ENCODE measurements at regions not wholly inside any gene's neighbourhood (a gene's known extent, or its start where the extent isn't known, plus 50 kb on each side); places are given as distances from the start of the nearest gene placed in this dataset.

DNA sequence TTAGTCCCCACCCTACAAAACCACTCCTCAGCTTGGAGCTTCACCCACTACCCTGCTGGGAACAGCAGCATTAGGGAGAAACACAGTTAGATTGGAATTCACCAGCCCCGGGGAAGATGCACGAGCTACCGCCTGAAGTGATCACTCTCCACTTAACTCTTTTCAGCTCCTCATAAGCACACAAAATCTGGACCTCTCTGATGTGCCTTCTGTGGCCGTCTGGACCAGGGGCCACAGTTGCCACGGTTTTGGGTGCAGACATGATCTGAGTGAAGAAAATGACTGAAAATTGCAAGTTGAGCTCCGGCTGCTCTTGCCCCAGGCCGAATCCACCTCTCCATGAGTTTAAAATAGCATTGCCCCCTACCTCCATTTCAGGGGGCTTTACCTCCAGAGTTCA, 95.2 kb downstream of the TENT4A start:
- CTCF ChIA-PET: no interaction called here
- H4K91ac ChIP-seq (ENCODE audit: insufficient read depth, low read depth, low read length): no peak overlapping the region
- TF ChIP-seq BHLHE40 (IDR thresholded peaks at IDR 0.05; ENCODE audit: low read depth, low read length) (no peak), USF2 (IDR thresholded peaks at IDR 0.05; ENCODE audit: low read depth, low read length) (no peak), FOS (IDR thresholded peaks at IDR 0.05; ENCODE audit: low read depth, low read length) (no peak), CHD1 (IDR thresholded peaks at IDR 0.05; ENCODE audit: low read depth, low read length) (no peak), MAFK (IDR thresholded peaks at IDR 0.05; ENCODE audit: low read depth, low read length) (no peak), POLR2A (IDR thresholded peaks at IDR 0.05; ENCODE audit: low read depth, low read length) (no peak)
- TF ChIP-seq, protein P1, sequence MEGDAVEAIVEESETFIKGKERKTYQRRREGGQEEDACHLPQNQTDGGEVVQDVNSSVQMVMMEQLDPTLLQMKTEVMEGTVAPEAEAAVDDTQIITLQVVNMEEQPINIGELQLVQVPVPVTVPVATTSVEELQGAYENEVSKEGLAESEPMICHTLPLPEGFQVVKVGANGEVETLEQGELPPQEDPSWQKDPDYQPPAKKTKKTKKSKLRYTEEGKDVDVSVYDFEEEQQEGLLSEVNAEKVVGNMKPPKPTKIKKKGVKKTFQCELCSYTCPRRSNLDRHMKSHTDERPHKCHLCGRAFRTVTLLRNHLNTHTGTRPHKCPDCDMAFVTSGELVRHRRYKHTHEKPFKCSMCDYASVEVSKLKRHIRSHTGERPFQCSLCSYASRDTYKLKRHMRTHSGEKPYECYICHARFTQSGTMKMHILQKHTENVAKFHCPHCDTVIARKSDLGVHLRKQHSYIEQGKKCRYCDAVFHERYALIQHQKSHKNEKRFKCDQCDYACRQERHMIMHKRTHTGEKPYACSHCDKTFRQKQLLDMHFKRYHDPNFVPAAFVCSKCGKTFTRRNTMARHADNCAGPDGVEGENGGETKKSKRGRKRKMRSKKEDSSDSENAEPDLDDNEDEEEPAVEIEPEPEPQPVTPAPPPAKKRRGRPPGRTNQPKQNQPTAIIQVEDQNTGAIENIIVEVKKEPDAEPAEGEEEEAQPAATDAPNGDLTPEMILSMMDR (conservative IDR thresholded peaks at IDR 0.05; ENCODE audit: low read depth, low read length): no peak
- H3K9me1 ChIP-seq (ENCODE audit: insufficient read depth, low read length): no peaks in the 10 kb centered on the region
- no peak overlapping the region for H2AK9ac ChIP-seq (replicated peaks; ENCODE audit: low read depth, low read length, poor library complexity)
- no peak overlapping the region for H2BK20ac ChIP-seq (ENCODE audit: low read depth, low read length)
- no peak overlapping the region for H2AFZ ChIP-seq (replicated peaks; ENCODE audit: low read length, poor library complexity)
- no peak overlapping the region for H3K4me2 ChIP-seq (ENCODE audit: low read depth, low read length)
- no peak overlapping the region for H4K5ac ChIP-seq (ENCODE audit: low read depth, low read length)
- intact Hi-C loops (cut with micrococcal nuclease) (no loop called here), in situ Hi-C loops (cut with MboI; ENCODE audit: low sequenced_read_pairs) (no loop called here), dilution Hi-C loops (cut with HindIII; ENCODE audit: low sequenced_read_pairs, unreplicated experiment) (no loop called here)
- H2AK5ac ChIP-seq (ENCODE audit: low read depth, low read length): no peak overlapping the region
- H3K14ac ChIP-seq (replicated peaks; ENCODE audit: low read depth, low read length): no peak overlapping the region
- H3K23ac ChIP-seq (ENCODE audit: low read depth, low read length): no peak overlapping the region
- WGBS, 2 experiments (ENCODE audit: extremely low coverage in 2 of 2, insufficient read length in 1 of 2): 48% methylated on average over 2 of the region's 7 CpGs; no CpG with 5 or more reads in 1 of the 2 experiments
- no peak overlapping the region for H2BK5ac ChIP-seq (ENCODE audit: low read depth, low read length, poor library complexity, severe bottlenecking)
- H4K20me1 ChIP-seq (ENCODE audit: insufficient read depth, low read length): no peaks in the 10 kb centered on the region
- no peak overlapping the region for H3K18ac ChIP-seq (ENCODE audit: low read depth, low read length)
- no peaks in the 10 kb centered on the region; the same call in 1 of the 2 replicates for H3K9me3 ChIP-seq (ENCODE audit: control insufficient read depth, insufficient read depth, low read length)
- H3K56ac ChIP-seq (ENCODE audit: extremely low read depth, insufficient read depth, low read length): no peak overlapping the region
- DNase-seq (no peak), ATAC-seq (ENCODE audit: low read depth) (no peak)
- no peak overlapping the region for H3K4ac ChIP-seq (ENCODE audit: low read depth, low read length)
- H3K27ac ChIP-seq (ENCODE audit: insufficient read depth, low read length): no peak overlapping the region
- no peak overlapping the region for H3K4me3 ChIP-seq (ENCODE audit: insufficient read depth, low read depth, low read length)
- no peak overlapping the region for H3K9ac ChIP-seq (ENCODE audit: low read depth, low read length)
- no peak overlapping the region for H2BK15ac ChIP-seq (ENCODE audit: low read depth, low read length)
- POLR2A ChIA-PET (ENCODE audit: unreplicated experiment): no interaction called here
- no peaks in the 10 kb centered on the region for H3K36me3 ChIP-seq (ENCODE audit: control insufficient read depth, insufficient read depth, low read length)
- no peak overlapping the region for H4K8ac ChIP-seq (ENCODE audit: low read depth in 2 of 2, low read length in 2 of 2)
- no peaks in the 10 kb centered on the region for H3K4me1 ChIP-seq (ENCODE audit: control insufficient read depth, insufficient read depth, low read length)
- H3K27me3 ChIP-seq (ENCODE audit: control insufficient read depth, insufficient read depth, low read length): no peaks in the 10 kb centered on the region
- no peaks in the 10 kb centered on the region for H3K79me1 ChIP-seq (ENCODE audit: low read depth in 1 of 2, low read length in 2 of 2)
- BruUV-seq (replicated peaks): no TSS peak
- H2BK120ac ChIP-seq (ENCODE audit: low read depth, low read length): no peak overlapping the region

All from IMR-90 (cell line).